ENCODE measurements at regions not wholly inside any gene's neighbourhood (a gene's known extent, or its start where the extent isn't known, plus 50 kb on each side); places are given as distances from the start of the nearest gene placed in this dataset.

GRCh38 chr3:963255-963654 lies 129.6 kb upstream of the CNTN6 start:
- no peak for DNase-seq

GRCh38 chr3:963755-964154 lies 129.1 kb upstream of the CNTN6 start:
- no peak for DNase-seq

GRCh38 chr3:965826-966225 lies 127.0 kb upstream of the CNTN6 start:
- no peak for DNase-seq

- no peak for DNase-seq
Measured at GRCh38 chr3:966341-966740, 126.5 kb upstream of the CNTN6 start.

GRCh38 chr3:973340-973739 lies 119.5 kb upstream of the CNTN6 start:
- DNase-seq = no peak

GRCh38 chr3:976006-976405 lies 116.8 kb upstream of the CNTN6 start:
- no peak for DNase-seq

GRCh38 chr3:981156-981555 lies 111.7 kb upstream of the CNTN6 start:
- no peak for DNase-seq

- no peak for DNase-seq
Measured at GRCh38 chr3:988785-989184, 104.0 kb upstream of the CNTN6 start.

- no peak for DNase-seq
Measured at GRCh38 chr3:992871-993270, 100.0 kb upstream of the CNTN6 start.

GRCh38 chr3:1002010-1002409 lies 90.8 kb upstream of the CNTN6 start:
- DNase-seq = no peak

GRCh38 chr3:1007866-1008265 lies 85.0 kb upstream of the CNTN6 start:
- no peak for DNase-seq

GRCh38 chr3:1010228-1010627 lies 82.6 kb upstream of the CNTN6 start:
- DNase-seq = no peak

- no peak for DNase-seq
Measured at GRCh38 chr3:1015826-1016225, 77.0 kb upstream of the CNTN6 start.

GRCh38 chr3:1017870-1018269 lies 75.0 kb upstream of the CNTN6 start:
- DNase-seq = no peak

- DNase-seq = no peak
Measured at GRCh38 chr3:1019157-1019556, 73.7 kb upstream of the CNTN6 start.

- DNase-seq = no peak
Measured at GRCh38 chr3:1026395-1026794, 66.4 kb upstream of the CNTN6 start.

GRCh38 chr3:1036207-1036826 lies 56.5 kb upstream of the CNTN6 start:
- no peak for DNase-seq

GRCh38 chr3:1037631-1038030 lies 55.2 kb upstream of the CNTN6 start:
- DNase-seq = no peak

Data from inflammatory macrophage (primary cell).